BJ (cell line): ENCODE measurements at regions not wholly inside any gene's neighbourhood (a gene's known extent, or its start where the extent isn't known, plus 50 kb on each side); places are given as distances from the start of the nearest gene placed in this dataset.

Experiments used
- CTCF ChIA-PET: fragments of 350-600 bp; formaldehyde crosslinking; extraction: SDS; loops from one replicate; lab custom pipeline; 2021; ENCODE audit warnings: antibody characterized with exemption, inconsistent platforms; lab: Yijun Ruan, JAX
- POLR2A ChIA-PET: fragments of 300-600 bp; sonication (Branson Sonifier 250); formaldehyde crosslinking; extraction: SDS; loops from one replicate; lab custom pipeline; 2021; ENCODE audit warnings: antibody characterized with exemption; lab: Charles Lee
- DNase-seq: peaks from one replicate; pipeline ENCODE4 v3.0.0-alpha.2; 2011; ENCODE audit warnings: low read depth
- H3K27me3 ChIP-seq: 2 replicates; pipeline ENCODE4 v1.6.0; 2011; ENCODE audit warnings: low read length; ENCODE audit not compliant: control insufficient read depth, insufficient read depth
- H3K36me3 ChIP-seq: 2 replicates; pipeline ENCODE4 v1.5.1; 2011; ENCODE audit warnings: low read length; ENCODE audit not compliant: control insufficient read depth, insufficient read depth
- H3K4me3 ChIP-seq: 2 replicates; pipeline ENCODE4 v1.5.1; 2011; ENCODE audit warnings: low read depth, mild to moderate bottlenecking, control low read depth, low read length
- TF ChIP-seq, protein P1 (sequence below): IDR thresholded peaks from 2 replicates; pipeline ENCODE4 v1.5.1; 2011; ENCODE audit warnings: low read depth, mild to moderate bottlenecking, control low read depth, inconsistent platforms, low read length, moderate library complexity; ENCODE audit not compliant: insufficient read depth

DNA sequence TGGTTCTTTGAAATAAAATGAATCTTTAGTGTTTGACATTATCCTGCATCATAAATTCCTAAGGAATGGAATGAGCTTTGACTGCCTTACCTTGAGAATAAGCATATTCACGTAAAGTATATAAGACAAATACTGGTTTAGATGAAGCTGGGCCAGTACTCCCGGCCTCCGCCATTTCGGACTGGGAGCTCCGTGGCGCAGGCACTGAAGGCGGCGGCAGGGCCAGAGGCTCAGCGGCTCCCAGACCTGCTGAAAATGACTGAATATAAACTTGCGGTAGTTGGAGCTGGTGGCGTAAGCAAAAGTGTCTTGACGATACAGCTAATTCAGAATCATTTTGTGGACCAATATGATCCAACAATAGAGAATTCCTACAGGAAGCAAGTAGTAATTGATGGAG, 76.2 kb upstream of the FAM83B start:
- H3K36me3 ChIP-seq, result no peaks in the 10 kb centered on the region
- H3K4me3 ChIP-seq, result no peak overlapping the region
- TF ChIP-seq, protein P1, sequence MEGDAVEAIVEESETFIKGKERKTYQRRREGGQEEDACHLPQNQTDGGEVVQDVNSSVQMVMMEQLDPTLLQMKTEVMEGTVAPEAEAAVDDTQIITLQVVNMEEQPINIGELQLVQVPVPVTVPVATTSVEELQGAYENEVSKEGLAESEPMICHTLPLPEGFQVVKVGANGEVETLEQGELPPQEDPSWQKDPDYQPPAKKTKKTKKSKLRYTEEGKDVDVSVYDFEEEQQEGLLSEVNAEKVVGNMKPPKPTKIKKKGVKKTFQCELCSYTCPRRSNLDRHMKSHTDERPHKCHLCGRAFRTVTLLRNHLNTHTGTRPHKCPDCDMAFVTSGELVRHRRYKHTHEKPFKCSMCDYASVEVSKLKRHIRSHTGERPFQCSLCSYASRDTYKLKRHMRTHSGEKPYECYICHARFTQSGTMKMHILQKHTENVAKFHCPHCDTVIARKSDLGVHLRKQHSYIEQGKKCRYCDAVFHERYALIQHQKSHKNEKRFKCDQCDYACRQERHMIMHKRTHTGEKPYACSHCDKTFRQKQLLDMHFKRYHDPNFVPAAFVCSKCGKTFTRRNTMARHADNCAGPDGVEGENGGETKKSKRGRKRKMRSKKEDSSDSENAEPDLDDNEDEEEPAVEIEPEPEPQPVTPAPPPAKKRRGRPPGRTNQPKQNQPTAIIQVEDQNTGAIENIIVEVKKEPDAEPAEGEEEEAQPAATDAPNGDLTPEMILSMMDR, result no peak
- no peaks in the 10 kb centered on the region for H3K27me3 ChIP-seq
- ChIA-PET POLR2A (no interaction called here), CTCF (no interaction called here)
- DNase-seq, result no peak

- ChIA-PET POLR2A (no interaction called here), CTCF (no interaction called here)
- H3K27me3 ChIP-seq, result no peaks in the 10 kb centered on the region
- no peak overlapping the region for H3K4me3 ChIP-seq
- H3K36me3 ChIP-seq, result no peaks in the 10 kb centered on the region
- DNase-seq, result no peak
- TF ChIP-seq, protein P1, result no peak
Observed at GRCh38 chr6:54771968-54772367, 74.6 kb upstream of the FAM83B start.

DNA sequence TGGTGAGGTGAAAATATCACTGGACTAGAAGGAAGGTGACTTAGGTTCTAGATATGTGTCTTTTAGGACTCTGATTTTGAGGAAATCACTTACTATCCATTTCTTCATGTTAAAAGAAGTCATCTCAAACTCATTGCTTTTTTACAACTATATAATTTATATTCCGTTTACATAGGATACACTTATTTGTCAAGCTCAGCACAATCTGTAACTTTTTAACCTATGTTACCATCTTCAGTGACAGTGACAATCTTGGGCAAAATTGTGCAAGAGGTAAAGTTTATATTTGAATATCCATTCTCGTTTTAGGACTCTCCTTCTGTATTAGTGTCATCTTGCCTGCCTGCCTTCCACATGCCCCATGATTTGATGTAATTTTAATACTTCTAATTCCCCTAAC, 74.0 kb upstream of the FAM83B start:
- ChIA-PET POLR2A (no interaction called here), CTCF (no interaction called here)
- Histone ChIP-seq H3K36me3 (no peaks in the 10 kb centered on the region), H3K27me3 (no peaks in the 10 kb centered on the region), H3K4me3 (no peak overlapping the region)
- no peak for DNase-seq
- TF ChIP-seq, protein P1, result no peak

DNA sequence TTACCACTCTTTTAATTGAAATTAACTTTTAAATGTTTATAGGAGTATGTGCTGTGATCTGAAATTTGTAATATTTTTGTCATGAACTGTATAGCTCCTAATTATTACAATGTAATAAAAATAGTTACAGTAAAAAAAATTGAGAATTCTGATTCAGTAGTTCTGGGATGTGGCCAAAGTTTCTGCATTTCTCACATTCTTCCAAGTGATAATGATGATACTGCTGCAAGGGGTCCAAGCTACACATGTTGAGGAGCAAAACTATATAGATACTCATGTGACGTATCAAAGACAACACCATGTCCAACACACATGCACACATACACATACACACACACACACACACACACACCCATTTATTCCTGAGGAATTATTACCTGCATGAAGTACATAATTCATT, 71.0 kb upstream of the FAM83B start:
- H3K4me3 ChIP-seq, result no peak overlapping the region
- H3K36me3 ChIP-seq, result no peaks in the 10 kb centered on the region
- H3K27me3 ChIP-seq, result no peaks in the 10 kb centered on the region
- DNase-seq, result no peak
- CTCF ChIA-PET, result no interaction called here
- POLR2A ChIA-PET, result no interaction called here
- TF ChIP-seq, protein P1, result no peak

DNA sequence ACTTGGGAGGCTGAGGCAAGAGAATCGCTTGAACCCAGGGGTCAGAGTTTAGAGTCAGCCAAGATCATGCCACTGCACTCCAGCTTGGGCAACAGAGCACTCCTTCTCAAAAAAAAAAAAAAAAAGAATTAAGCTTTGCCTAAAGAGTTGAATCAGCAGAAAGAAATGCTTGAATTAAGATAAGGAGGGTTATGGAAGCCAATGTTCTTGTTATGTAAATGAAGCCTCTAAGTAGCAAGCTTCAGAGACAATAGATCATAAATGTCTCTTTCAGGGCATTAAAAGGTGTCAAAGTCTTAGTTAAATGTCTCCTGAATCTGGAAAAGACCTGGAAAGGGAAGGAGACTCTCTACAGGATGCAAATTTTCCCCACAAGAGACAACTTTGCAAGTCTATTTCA, 69.7 kb upstream of the FAM83B start:
- TF ChIP-seq, protein P1, result no peak
- DNase-seq, result no peak
- CTCF ChIA-PET, result no interaction called here
- POLR2A ChIA-PET, result no interaction called here
- Histone ChIP-seq H3K27me3 (no peaks in the 10 kb centered on the region), H3K36me3 (no peaks in the 10 kb centered on the region), H3K4me3 (no peak overlapping the region)
